GM12878 (cell line): ENCODE measurements at regions not wholly inside any gene's neighbourhood (a gene's known extent, or its start where the extent isn't known, plus 50 kb on each side); places are given as distances from the start of the nearest gene placed in this dataset.
A peak's percentile ranks its signal among the peaks of the same experiment; 100 is the strongest.

Experiments used
- ATAC-seq: fragments of 200-7000 bp; cut with Tn5 transposase; 3 replicates; pipeline ENCODE4 v1.9.1; 2020; ENCODE audit warnings: mild to moderate bottlenecking, moderate library complexity
- BruUV-seq: library from RNA; stranded (reverse); fragments of 400-500 nt; replicated peaks from 2 replicates; lab custom pipeline; 2021; lab: Mats Ljungman, UMichigan
- CTCF ChIA-PET: fragments of 300-600 bp; sonication (Branson Sonifier 250); formaldehyde crosslinking; extraction: SDS; loops from one replicate; lab custom pipeline; 2021; ENCODE audit warnings: inconsistent platforms; lab: Yijun Ruan, JAX
- POLR2A ChIA-PET: fragments of 350-600 bp; formaldehyde crosslinking; extraction: SDS; loops from one replicate; lab custom pipeline; 2021; ENCODE audit warnings: inconsistent platforms; lab: Charles Lee
- RAD21 ChIA-PET: fragments of 300-600 bp; sonication (Branson Sonifier 250); formaldehyde crosslinking; loops from one replicate; lab custom pipeline; 2023; ENCODE audit warnings: antibody characterized with exemption; ENCODE audit not compliant: unreplicated experiment; lab: Charles Lee
- SMC1A ChIA-PET: fragments of 300-600 bp; sonication (Branson Sonifier 250); formaldehyde crosslinking; loops from one replicate; lab custom pipeline; 2023; ENCODE audit not compliant: unreplicated experiment, uncharacterized antibody; lab: Charles Lee
- DNase-seq: peaks from one replicate; pipeline ENCODE4 v3.0.0-alpha.2; 2011; ENCODE audit warnings: low read depth, low spot score
- FAIRE-seq: peaks from 3 replicates; lab custom pipeline; 2011; peaks lifted over from hg19 to GRCh38; lab: Jason Lieb, UNC
- H2AFZ ChIP-seq: 2 replicates; pipeline ENCODE4 v1.6.0; 2011; ENCODE audit warnings: low read depth, low read length, control low read depth; ENCODE audit not compliant: control insufficient read depth
- H3K27ac ChIP-seq: 2 replicates; pipeline ENCODE4 v1.5.1; 2011; ENCODE audit warnings: control low read depth; ENCODE audit not compliant: control insufficient read depth, insufficient read depth
- H3K27me3 ChIP-seq, 2 experiments: replicated peaks in 1 of 2; 2 replicates each; pipeline versions ENCODE4 v1.6.0 to v1.6.1; 2011; ENCODE audit warnings: low read length in 1 of 2; ENCODE audit not compliant: control insufficient read depth in 2 of 2, insufficient read depth in 2 of 2
- H3K36me3 ChIP-seq, 2 experiments: 2 replicates each; pipeline ENCODE4 v1.5.1; 2011; ENCODE audit warnings: low read length in 1 of 2; ENCODE audit not compliant: control insufficient read depth in 2 of 2, insufficient read depth in 2 of 2
- H3K4me1 ChIP-seq: 2 replicates; pipeline ENCODE4 v1.6.1; 2011; ENCODE audit warnings: mild to moderate bottlenecking, low read length, moderate library complexity, mixed read lengths; ENCODE audit not compliant: control insufficient read depth, insufficient read depth
- H3K4me2 ChIP-seq: 2 replicates; pipeline ENCODE4 v1.6.0; 2011; ENCODE audit warnings: control low read depth; ENCODE audit not compliant: control insufficient read depth, insufficient read depth
- H3K4me3 ChIP-seq: fragments of 200-600 bp; sonication (generic); 2 replicates; pipeline ENCODE4 v1.5.1; 2016
- H3K79me2 ChIP-seq: 2 replicates; pipeline ENCODE4 v1.6.0; 2011; ENCODE audit warnings: low read length; ENCODE audit not compliant: control insufficient read depth, insufficient read depth
- H3K9ac ChIP-seq: 2 replicates; pipeline ENCODE4 v1.8.0; 2011; ENCODE audit warnings: low read length, control low read depth, mixed read lengths; ENCODE audit not compliant: control insufficient read depth, insufficient read depth
- H3K9me3 ChIP-seq: replicated peaks from 3 replicates; pipeline ENCODE4 v1.5.1; 2011; ENCODE audit warnings: mild to moderate bottlenecking, low read length; ENCODE audit not compliant: control insufficient read depth, insufficient read depth
- H4K20me1 ChIP-seq: 2 replicates; pipeline ENCODE4 v1.6.0; 2011; ENCODE audit not compliant: control insufficient read depth, insufficient read depth
- ASH2L ChIP-seq: fragments of 300-600, 200-600 bp; sonication (generic); IDR thresholded peaks from 2 replicates; pipeline ENCODE4 v1.6.1; 2017; ENCODE audit warnings: low read depth, mild to moderate bottlenecking, borderline replicate concordance
- BHLHE40 ChIP-seq, 2 experiments: fragments of 450-650 bp in 1 of 2; IDR thresholded peaks; 2 replicates each; pipeline ENCODE4 v1.6.1; 2011 to 2017; ENCODE audit warnings: low read depth in 2 of 2, borderline replicate concordance in 1 of 2, improper control_type of control experiment in 1 of 2, low read length in 1 of 2, mild to moderate bottlenecking in 1 of 2
- CHD4 ChIP-seq: fragments of 200-600 bp; sonication (generic); IDR thresholded peaks from 2 replicates; pipeline ENCODE4 v1.6.1; 2016; ENCODE audit warnings: mild to moderate bottlenecking
- IKZF1 ChIP-seq: fragments of 450-650 bp; conservative IDR thresholded peaks from 2 replicates; pipeline ENCODE4 v1.6.1; 2017; ENCODE audit warnings: antibody characterized with exemption, mild to moderate bottlenecking
- MLLT1 ChIP-seq: fragments of 450-650 bp; IDR thresholded peaks from 2 replicates; pipeline ENCODE4 v1.6.1; 2016; ENCODE audit warnings: mild to moderate bottlenecking
- MYB ChIP-seq: fragments of 150-350 bp; IDR thresholded peaks from 2 replicates; pipeline ENCODE4 v1.6.1; 2014; ENCODE audit warnings: mild to moderate bottlenecking, low read depth, low read length, borderline replicate concordance
- NBN ChIP-seq: fragments of 450-650 bp; IDR thresholded peaks from 2 replicates; pipeline ENCODE4 v1.6.1; 2016
- NR2F1 ChIP-seq: fragments of 450-650 bp; conservative IDR thresholded peaks from 2 replicates; pipeline ENCODE4 v1.6.1; 2017; ENCODE audit warnings: mild to moderate bottlenecking
- POLR2AphosphoS5 ChIP-seq: IDR thresholded peaks from 2 replicates; pipeline ENCODE4 v1.6.1; 2011; ENCODE audit warnings: mild to moderate bottlenecking, low read length, inconsistent platforms
- RB1 ChIP-seq: fragments of 450-650 bp; formaldehyde crosslinking; IDR thresholded peaks from 2 replicates; pipeline ENCODE4 v1.6.1; 2017; ENCODE audit warnings: mild to moderate bottlenecking, borderline replicate concordance
- SPI1 ChIP-seq: IDR thresholded peaks from 2 replicates; pipeline ENCODE4 v1.6.1; 2011; ENCODE audit warnings: low read depth, mild to moderate bottlenecking, low read length, moderate library complexity, borderline replicate concordance; ENCODE audit not compliant: insufficient read depth
- STAT3 ChIP-seq: IDR thresholded peaks from 2 replicates; pipeline ENCODE4 v1.6.1; 2011; ENCODE audit warnings: low read depth, low read length, improper control_type of control experiment
- TBL1XR1 ChIP-seq: IDR thresholded peaks from 2 replicates; pipeline ENCODE4 v1.6.1; 2012; ENCODE audit warnings: low read depth, low read length, improper control_type of control experiment
- WGBS: methylation state at CpG from one replicate; pipeline ENCODE4 v1.1.6; 2016; ENCODE audit warnings: low lambda C conversion rate; ENCODE audit not compliant: insufficient replicate concordance, insufficient coverage; ENCODE audit errors: missing lambda C conversion rate; 5-methylcytosine and 5-hydroxymethylcytosine counted together
- in situ Hi-C: fragments of 300-500 bp; cut with MboI; formaldehyde crosslinking; loops from 9 replicates; pipeline ENCODE4 v1.14.3; 2018; ENCODE audit warnings: mixed read lengths
- intact Hi-C: fragments of 100-400 bp; cut with micrococcal nuclease; formaldehyde crosslinking; loops from one replicate; pipeline ENCODE4 v1.14.2; 2022; ENCODE audit not compliant: unreplicated experiment
- TF ChIP-seq, protein P1 (sequence below), 3 experiments: IDR thresholded peaks in 2 of 3; conservative IDR thresholded peaks in 1 of 3; 2 replicates each; pipeline ENCODE4 v1.5.1; 2011; ENCODE audit warnings: low read depth in 3 of 3, low read length in 3 of 3, mild to moderate bottlenecking in 3 of 3, control low read depth in 2 of 3, moderate library complexity in 2 of 3, inconsistent platforms in 1 of 3, mixed read lengths in 1 of 3; ENCODE audit not compliant: control insufficient read depth in 2 of 3, insufficient read depth in 1 of 3; ENCODE audit errors: extremely low read depth in 1 of 3

DNA sequence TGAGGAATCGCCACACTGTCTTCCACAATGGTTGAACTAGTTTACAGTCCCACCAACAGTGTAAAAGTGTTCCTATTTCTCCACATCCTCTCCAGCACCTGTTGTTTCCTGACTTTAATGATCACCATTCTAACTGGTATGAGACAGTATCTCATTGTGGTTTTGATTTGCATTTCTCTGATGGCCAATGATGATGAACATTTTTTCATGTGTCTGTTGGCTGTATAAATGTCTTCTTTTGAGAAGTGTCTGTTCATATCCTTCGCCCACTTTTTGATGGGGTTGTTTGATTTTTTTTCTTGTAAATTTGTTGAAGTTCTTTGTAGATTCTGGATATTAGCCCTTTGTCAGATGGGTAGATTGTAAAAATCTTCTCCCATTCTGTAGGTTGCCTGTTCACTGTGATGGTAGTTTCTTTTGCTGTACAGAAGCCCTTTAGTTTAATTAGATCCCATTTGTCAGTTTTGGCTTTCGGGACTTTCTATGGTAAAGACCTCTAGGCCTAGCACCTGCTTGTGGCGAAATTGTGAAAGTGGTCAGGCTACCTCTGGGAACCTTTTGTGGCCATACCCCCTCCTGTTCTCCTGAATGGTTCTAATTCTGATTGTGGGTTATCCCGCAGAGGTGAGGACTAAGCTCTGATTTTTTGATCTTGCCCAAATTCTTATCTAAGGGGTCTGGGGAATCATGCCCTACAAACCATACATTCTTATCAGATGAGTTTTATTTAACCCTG is 99.9 kb upstream of the RNU6-1 start (continued):
- TF ChIP-seq, protein P1, sequence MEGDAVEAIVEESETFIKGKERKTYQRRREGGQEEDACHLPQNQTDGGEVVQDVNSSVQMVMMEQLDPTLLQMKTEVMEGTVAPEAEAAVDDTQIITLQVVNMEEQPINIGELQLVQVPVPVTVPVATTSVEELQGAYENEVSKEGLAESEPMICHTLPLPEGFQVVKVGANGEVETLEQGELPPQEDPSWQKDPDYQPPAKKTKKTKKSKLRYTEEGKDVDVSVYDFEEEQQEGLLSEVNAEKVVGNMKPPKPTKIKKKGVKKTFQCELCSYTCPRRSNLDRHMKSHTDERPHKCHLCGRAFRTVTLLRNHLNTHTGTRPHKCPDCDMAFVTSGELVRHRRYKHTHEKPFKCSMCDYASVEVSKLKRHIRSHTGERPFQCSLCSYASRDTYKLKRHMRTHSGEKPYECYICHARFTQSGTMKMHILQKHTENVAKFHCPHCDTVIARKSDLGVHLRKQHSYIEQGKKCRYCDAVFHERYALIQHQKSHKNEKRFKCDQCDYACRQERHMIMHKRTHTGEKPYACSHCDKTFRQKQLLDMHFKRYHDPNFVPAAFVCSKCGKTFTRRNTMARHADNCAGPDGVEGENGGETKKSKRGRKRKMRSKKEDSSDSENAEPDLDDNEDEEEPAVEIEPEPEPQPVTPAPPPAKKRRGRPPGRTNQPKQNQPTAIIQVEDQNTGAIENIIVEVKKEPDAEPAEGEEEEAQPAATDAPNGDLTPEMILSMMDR (IDR thresholded peaks at IDR 0.05 in 2 of 3, conservative IDR thresholded peaks at IDR 0.05 in 1 of 3; ENCODE audit: control insufficient read depth in 2 of 3, extremely low read depth in 1 of 3, insufficient read depth in 1 of 3, low read depth in 3 of 3, low read length in 3 of 3), result 0 out of 6 replicates have a peak, but pooled peaks of 1 of the 3 experiments have one; percentile 5
- TF ChIP-seq NBN (0 out of 2 replicates have a peak, but pooled peaks have one; percentile 55), BHLHE40 (IDR thresholded peaks at IDR 0.05; ENCODE audit: borderline replicate concordance in 1 of 2, low read depth in 2 of 2, low read length in 1 of 2) (peak in 1 of 2 experiments; percentile 39; a peak in 1 of 4 replicates), NR2F1 (peak; percentile 76), IKZF1 (peak; percentile 70; the same call in 1 of the 2 replicates)
- TF ChIP-seq, all 136 proteins: peak for 16; not testable (repeated sequence) for 120

DNA sequence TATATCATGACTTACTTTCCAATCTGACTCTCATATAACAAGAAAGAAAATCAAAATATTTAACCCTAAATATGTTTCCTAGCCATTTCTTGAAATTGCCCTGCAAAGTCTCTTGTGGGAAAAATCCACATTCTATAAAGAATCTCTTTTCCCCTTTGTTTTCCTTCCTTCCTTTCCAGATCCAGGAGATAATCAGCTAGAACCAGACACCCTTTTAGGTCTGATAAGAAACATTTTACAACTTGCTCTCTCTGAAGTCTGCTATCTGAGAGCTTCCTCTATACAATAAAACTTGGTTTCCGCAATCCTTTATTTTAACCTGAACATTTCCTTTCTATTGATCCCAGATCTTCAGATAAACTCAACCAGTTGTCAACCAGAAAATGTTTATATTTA is 100.5 kb upstream of the RNU6-1 start:
- POLR2A ChIA-PET, result interaction anchor here (0.5 to 0.6 kb wide), 2 partner anchors 23 to 37 kb away, joined by 3 to 8 read pairs; no protein-coding TSS in a partner anchor
- no peak overlapping the region for H3K4me3 ChIP-seq
- BruUV-seq, result no TSS peak
- intact Hi-C loops (loop anchor here (2.0 kb wide), 1 partner anchor 114 kb away; the partner anchor contains the start of gene PIAS1), in situ Hi-C loops (no loop called here)
- no peaks in the 10 kb centered on the region for H3K27me3 ChIP-seq
- ATAC-seq (no peak), DNase-seq (no peak), FAIRE-seq (no peak)
- peak overlapping the region; percentile 37; the same call in 1 of the 2 replicates for H3K27ac ChIP-seq
- no peaks in the 10 kb centered on the region for H3K36me3 ChIP-seq
- no peak for TF ChIP-seq SPI1
- no peak for TF ChIP-seq ASH2L
- no peak for TF ChIP-seq MLLT1
- no peak for TF ChIP-seq STAT3
- no peak for TF ChIP-seq TBL1XR1
- TF ChIP-seq MYB, result no peak
- TF ChIP-seq RB1, result no peak
- no peak for TF ChIP-seq CHD4
- TF ChIP-seq POLR2AphosphoS5, result no peak
- no peak overlapping the region for H3K4me2 ChIP-seq
- CTCF ChIA-PET, result interaction anchor here (1.0 kb wide), 1 partner anchor 21 kb away, joined by 4 read pairs; no protein-coding TSS in a partner anchor
- no peaks in the 10 kb centered on the region for H3K79me2 ChIP-seq
- SMC1A ChIA-PET, result interaction anchor here (0.7 to 1.6 kb wide), 7 partner anchors 7 to 142 kb away, joined by 3 to 6 read pairs (median 4); no protein-coding TSS in a partner anchor
- H3K9ac ChIP-seq, result no peak overlapping the region
- no peak overlapping the region for H2AFZ ChIP-seq
- RAD21 ChIA-PET, result interaction anchor here (1.7 kb wide), 1 partner anchor 9 kb away, joined by 4 read pairs; no protein-coding TSS in a partner anchor
- H3K9me3 ChIP-seq, result peaks cover 11% of the 10 kb centered on the region
- no peaks in the 10 kb centered on the region for H4K20me1 ChIP-seq
- H3K4me1 ChIP-seq, result peaks cover 25% of the 10 kb centered on the region
- 95% methylated on average over 1 of the region's 1 CpG for WGBS
